ENCODE measurements at regions not wholly inside any gene's neighbourhood (a gene's known extent, or its start where the extent isn't known, plus 50 kb on each side); places are given as distances from the start of the nearest gene placed in this dataset.

- no peak for TF ChIP-seq ERG (CRISPR knock-in tag; IDR thresholded peaks at IDR 0.05)
- TF ChIP-seq, protein P1, sequence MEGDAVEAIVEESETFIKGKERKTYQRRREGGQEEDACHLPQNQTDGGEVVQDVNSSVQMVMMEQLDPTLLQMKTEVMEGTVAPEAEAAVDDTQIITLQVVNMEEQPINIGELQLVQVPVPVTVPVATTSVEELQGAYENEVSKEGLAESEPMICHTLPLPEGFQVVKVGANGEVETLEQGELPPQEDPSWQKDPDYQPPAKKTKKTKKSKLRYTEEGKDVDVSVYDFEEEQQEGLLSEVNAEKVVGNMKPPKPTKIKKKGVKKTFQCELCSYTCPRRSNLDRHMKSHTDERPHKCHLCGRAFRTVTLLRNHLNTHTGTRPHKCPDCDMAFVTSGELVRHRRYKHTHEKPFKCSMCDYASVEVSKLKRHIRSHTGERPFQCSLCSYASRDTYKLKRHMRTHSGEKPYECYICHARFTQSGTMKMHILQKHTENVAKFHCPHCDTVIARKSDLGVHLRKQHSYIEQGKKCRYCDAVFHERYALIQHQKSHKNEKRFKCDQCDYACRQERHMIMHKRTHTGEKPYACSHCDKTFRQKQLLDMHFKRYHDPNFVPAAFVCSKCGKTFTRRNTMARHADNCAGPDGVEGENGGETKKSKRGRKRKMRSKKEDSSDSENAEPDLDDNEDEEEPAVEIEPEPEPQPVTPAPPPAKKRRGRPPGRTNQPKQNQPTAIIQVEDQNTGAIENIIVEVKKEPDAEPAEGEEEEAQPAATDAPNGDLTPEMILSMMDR (IDR thresholded peaks at IDR 0.05), result no peak
Observed at GRCh38 chr2:107592280-107592624, 234.4 kb upstream of the RGPD4 start.
